Prostate gland (tissue), 2 donors: ENCODE measurements at regions not wholly inside any gene's neighbourhood (a gene's known extent, or its start where the extent isn't known, plus 50 kb on each side); places are given as distances from the start of the nearest gene placed in this dataset.

Source experiments
- DNase-seq: peaks from one replicate; pipeline ENCODE4 v3.0.0-alpha.2; 2019; ENCODE audit warnings: low spot score
- H3K27ac ChIP-seq, 2 donors: fragments of 200-600 bp; sonication (generic); 2 replicates each; pipeline ENCODE4 v1.5.1; 2017 to 2019
- H3K27me3 ChIP-seq: fragments of 200-600 bp; sonication (generic); replicated peaks from 2 replicates; pipeline ENCODE4 v1.5.1; 2019; ENCODE audit not compliant: insufficient read depth
- H3K36me3 ChIP-seq, 2 donors: fragments of 200-600 bp; sonication (generic); 1 replicate in 1 of 2; 2 replicates in 1 of 2; pipeline versions ENCODE4 v1.5.1 to v1.8.1; 2017 to 2019
- H3K4me1 ChIP-seq: fragments of 200-600 bp; sonication (generic); replicated peaks from 2 replicates; pipeline ENCODE4 v1.5.1; 2019
- H3K4me3 ChIP-seq, 2 donors: fragments of 200-600 bp; sonication (generic); 2 replicates each; pipeline ENCODE4 v1.5.1; 2017 to 2019
- H3K9me3 ChIP-seq: fragments of 200-600 bp; sonication (generic); 2 replicates; pipeline ENCODE4 v1.5.1; 2017
- POLR2A ChIP-seq: fragments of 450-650 bp; IDR thresholded peaks from one replicate; pipeline ENCODE4 v1.6.1; 2016; ENCODE audit warnings: antibody characterized with exemption, mild to moderate bottlenecking
- POLR2AphosphoS5 ChIP-seq: sonication (generic); formaldehyde crosslinking; IDR thresholded peaks from one replicate; pipeline ENCODE4 v1.6.1; 2017; ENCODE audit warnings: antibody characterized with exemption
- WGBS: methylation state at CpG from one replicate; pipeline ENCODE4 v1.1.5; 2018; 5-methylcytosine and 5-hydroxymethylcytosine counted together
- intact Hi-C: fragments of 100-400 bp; cut with DNase I; formaldehyde crosslinking; loops from one replicate; pipeline ENCODE4 v1.14.2; 2022
- TF ChIP-seq, protein P1 (sequence below), 4 experiments: fragments of 200-600 bp in 2 of 4; fragments of 450-650 bp in 2 of 4; sonication (generic) in 2 of 4; IDR thresholded peaks; 1 replicate in 3 of 4; 2 replicates in 1 of 4; pipeline ENCODE4 v1.5.1; 2016 to 2019; ENCODE audit warnings: antibody characterized with exemption in 4 of 4, mild to moderate bottlenecking in 2 of 4, moderate library complexity in 2 of 4

DNA sequence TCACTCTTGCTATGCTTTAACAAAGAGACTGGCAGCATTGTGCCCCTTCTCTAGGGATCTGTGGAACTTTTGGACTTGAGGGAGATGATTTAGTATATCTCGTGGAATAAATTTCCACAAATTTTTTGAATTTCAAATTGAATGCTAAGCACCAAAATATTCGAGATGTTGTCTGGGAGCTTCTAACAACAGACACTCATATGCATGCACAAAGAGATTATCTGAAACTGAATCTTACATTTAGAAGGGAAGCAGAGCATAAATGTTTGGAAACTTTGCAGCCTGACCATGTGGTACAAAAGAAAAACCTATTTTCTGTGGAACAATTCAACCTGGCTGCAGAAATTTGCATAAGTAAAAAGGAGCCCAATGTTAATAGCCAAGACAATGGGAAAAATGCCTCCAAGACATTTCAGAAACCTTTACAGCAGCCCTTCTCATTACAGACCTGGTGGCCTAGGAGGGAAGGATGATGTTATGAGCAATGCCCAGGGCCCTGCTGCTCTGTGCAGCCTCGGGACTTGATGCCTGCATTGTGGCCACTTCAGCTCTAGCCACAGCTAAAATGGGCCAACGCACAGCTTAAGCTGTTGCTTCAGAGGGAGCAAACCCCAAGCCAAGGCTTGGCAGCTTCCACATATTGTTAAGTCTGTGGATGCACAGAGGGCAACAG lies 285.8 kb upstream of the FAM174A start:
- intact Hi-C loops: no loop called here
- no peak for DNase-seq
- Histone ChIP-seq H3K36me3 (no peaks in the 10 kb centered on the region), H3K27me3 (no peaks in the 10 kb centered on the region), H3K4me3 (no peak overlapping the region), H3K27ac (no peak overlapping the region), H3K4me1 (no peaks in the 10 kb centered on the region), H3K9me3 (no peaks in the 10 kb centered on the region)
- TF ChIP-seq, protein P1, sequence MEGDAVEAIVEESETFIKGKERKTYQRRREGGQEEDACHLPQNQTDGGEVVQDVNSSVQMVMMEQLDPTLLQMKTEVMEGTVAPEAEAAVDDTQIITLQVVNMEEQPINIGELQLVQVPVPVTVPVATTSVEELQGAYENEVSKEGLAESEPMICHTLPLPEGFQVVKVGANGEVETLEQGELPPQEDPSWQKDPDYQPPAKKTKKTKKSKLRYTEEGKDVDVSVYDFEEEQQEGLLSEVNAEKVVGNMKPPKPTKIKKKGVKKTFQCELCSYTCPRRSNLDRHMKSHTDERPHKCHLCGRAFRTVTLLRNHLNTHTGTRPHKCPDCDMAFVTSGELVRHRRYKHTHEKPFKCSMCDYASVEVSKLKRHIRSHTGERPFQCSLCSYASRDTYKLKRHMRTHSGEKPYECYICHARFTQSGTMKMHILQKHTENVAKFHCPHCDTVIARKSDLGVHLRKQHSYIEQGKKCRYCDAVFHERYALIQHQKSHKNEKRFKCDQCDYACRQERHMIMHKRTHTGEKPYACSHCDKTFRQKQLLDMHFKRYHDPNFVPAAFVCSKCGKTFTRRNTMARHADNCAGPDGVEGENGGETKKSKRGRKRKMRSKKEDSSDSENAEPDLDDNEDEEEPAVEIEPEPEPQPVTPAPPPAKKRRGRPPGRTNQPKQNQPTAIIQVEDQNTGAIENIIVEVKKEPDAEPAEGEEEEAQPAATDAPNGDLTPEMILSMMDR (IDR thresholded peaks at IDR 0.05): no peak
- no peak for TF ChIP-seq POLR2AphosphoS5
- TF ChIP-seq POLR2A: no peak
- WGBS: 85% methylated on average over 4 of the region's 4 CpGs

DNA sequence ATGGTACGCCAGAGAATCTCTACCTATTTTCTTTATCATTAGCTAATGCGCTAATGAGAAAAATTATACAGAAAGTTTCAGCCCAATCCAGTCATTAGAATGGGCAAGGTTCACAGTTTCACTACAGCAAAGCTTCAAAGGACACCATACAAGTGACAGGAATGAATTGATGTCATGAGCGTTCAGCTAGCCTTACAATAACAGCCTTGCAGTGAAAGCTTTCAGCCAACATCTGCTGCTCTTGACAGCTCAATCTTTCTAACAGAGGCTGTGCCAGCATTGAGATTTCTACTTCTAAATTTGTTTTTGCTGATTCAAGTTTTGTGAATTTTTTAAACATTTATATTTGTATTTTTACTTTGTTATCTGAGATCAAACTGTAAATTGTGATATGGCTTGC lies 302.4 kb upstream of the FAM174A start:
- H3K4me3 ChIP-seq: no peak overlapping the region
- no peak overlapping the region for H3K27ac ChIP-seq
- no peak for DNase-seq
- no peaks in the 10 kb centered on the region for H3K4me1 ChIP-seq
- 80% methylated on average over 3 of the region's 3 CpGs for WGBS
- H3K27me3 ChIP-seq: no peaks in the 10 kb centered on the region
- TF ChIP-seq POLR2A (no peak), POLR2AphosphoS5 (no peak)
- TF ChIP-seq, protein P1 (IDR thresholded peaks at IDR 0.05): no peak
- intact Hi-C loops: no loop called here
- H3K36me3 ChIP-seq: no peaks in the 10 kb centered on the region
- no peaks in the 10 kb centered on the region for H3K9me3 ChIP-seq

DNA sequence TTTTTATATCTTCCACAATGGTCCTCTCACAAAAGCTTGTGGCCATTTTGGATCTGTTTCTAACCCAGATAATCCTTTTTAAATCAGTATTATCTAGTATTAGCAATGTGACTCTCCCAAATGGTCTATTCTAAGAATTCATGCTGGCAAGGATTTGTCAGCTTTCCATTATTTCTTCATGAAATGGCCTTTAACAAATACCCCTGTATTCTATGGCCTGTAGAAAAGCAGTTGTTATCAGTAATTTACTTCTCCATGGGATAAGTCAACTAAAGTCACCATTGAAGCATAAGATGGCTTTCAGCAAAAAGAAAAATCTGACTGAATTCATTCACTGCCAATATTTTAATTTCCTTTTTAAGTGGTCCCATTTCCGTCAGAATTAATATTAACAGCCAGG lies 346.4 kb upstream of the FAM174A start:
- no peak for DNase-seq
- no peaks in the 10 kb centered on the region for H3K9me3 ChIP-seq
- 89% methylated on average over 1 of the region's 1 CpG for WGBS
- no peak overlapping the region for H3K4me3 ChIP-seq
- no peak overlapping the region for H3K27ac ChIP-seq
- H3K4me1 ChIP-seq: no peaks in the 10 kb centered on the region
- TF ChIP-seq POLR2A: no peak
- no peak for TF ChIP-seq POLR2AphosphoS5
- TF ChIP-seq, protein P1 (IDR thresholded peaks at IDR 0.05): no peak
- no peaks in the 10 kb centered on the region for H3K27me3 ChIP-seq
- intact Hi-C loops: no loop called here
- H3K36me3 ChIP-seq: no peaks in the 10 kb centered on the region

DNA sequence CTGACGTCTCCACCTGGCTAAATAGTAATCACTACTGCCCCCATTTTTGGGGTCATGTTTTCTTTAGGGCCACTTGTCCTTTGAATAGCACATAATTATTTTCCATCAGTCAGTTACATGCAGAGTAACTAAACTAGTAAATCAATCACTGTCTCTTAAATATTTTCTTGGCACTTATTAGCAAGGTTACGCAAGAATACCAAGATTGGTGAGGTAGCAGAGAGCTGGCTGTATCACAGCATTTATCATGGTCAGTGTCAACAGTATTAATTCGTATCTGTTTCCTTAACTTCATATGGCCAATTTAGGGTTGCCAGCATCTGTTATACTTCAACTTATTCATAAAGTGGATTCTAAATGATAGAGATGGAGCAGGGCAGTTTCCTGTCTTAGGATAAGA lies 346.8 kb upstream of the FAM174A start:
- TF ChIP-seq, protein P1 (IDR thresholded peaks at IDR 0.05): no peak
- TF ChIP-seq POLR2AphosphoS5: no peak
- TF ChIP-seq POLR2A: no peak
- Histone ChIP-seq H3K9me3 (no peaks in the 10 kb centered on the region), H3K27ac (no peak overlapping the region), H3K4me3 (no peak overlapping the region), H3K36me3 (no peaks in the 10 kb centered on the region), H3K27me3 (no peaks in the 10 kb centered on the region), H3K4me1 (no peaks in the 10 kb centered on the region)
- intact Hi-C loops: no loop called here
- 34% methylated on average over 3 of the region's 3 CpGs for WGBS
- DNase-seq: no peak

DNA sequence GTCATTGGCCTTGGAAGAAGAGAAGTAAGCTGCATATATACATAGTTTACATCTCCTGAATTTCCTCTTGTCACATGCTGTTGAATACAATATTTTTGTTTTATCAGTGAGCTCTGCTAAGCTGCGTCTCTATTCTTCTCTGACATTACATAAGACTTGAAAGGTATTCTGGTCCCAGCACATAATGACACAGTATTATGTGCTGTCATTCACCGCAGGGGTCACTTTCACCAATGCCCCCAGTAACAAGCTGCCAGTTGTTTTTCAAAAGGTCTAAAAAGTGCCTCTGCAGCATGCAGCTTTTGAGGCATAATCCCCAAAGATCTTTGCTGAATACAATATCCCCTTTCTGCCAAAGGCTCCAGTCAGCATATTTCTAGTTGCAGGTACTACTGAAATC lies 349.0 kb upstream of the FAM174A start:
- Histone ChIP-seq H3K4me1 (no peaks in the 10 kb centered on the region), H3K27me3 (no peaks in the 10 kb centered on the region), H3K36me3 (no peaks in the 10 kb centered on the region), H3K27ac (no peak overlapping the region), H3K4me3 (no peak overlapping the region), H3K9me3 (no peaks in the 10 kb centered on the region)
- TF ChIP-seq, protein P1 (IDR thresholded peaks at IDR 0.05): no peak
- TF ChIP-seq POLR2A (no peak), POLR2AphosphoS5 (no peak)
- WGBS: 71% methylated on average over 2 of the region's 2 CpGs
- no peak for DNase-seq
- intact Hi-C loops: no loop called here
